HepG2 (cell line): ENCODE measurements at regions not wholly inside any gene's neighbourhood (a gene's known extent, or its start where the extent isn't known, plus 50 kb on each side); places are given as distances from the start of the nearest gene placed in this dataset.
"Not testable (repeated sequence)": the region's sequence is repeated elsewhere in the genome, so short reads cannot be mapped to it uniquely, and the experiment has no call there.

Source experiments
- ATAC-seq: fragments of 200-7000 bp; cut with Tn5 transposase; 3 replicates; pipeline ENCODE4 v1.9.1; 2020; ENCODE audit warnings: mild to moderate bottlenecking, moderate library complexity
- BruUV-seq: library from RNA; stranded (reverse); fragments of 400-500 nt; replicated peaks from 2 replicates; lab custom pipeline; 2021; lab: Mats Ljungman, UMichigan
- CTCF ChIA-PET: fragments of 300-600 bp; formaldehyde crosslinking; extraction: SDS; loops from one replicate; lab custom pipeline; 2021; ENCODE audit warnings: low total read pairs, inconsistent platforms, low intra/inter-chr PET ratio; lab: Yijun Ruan, JAX
- POLR2A ChIA-PET: fragments of 350-600 bp; sonication (Branson Sonifier 250); formaldehyde crosslinking; loops from one replicate; lab custom pipeline; 2020; ENCODE audit warnings: antibody characterized with exemption, inconsistent platforms; lab: Yijun Ruan, JAX
- DNase-seq: peaks from one replicate; pipeline ENCODE4 v3.0.0-alpha.2; 2015; ENCODE audit warnings: low spot score
- FAIRE-seq: peaks from 3 replicates; lab custom pipeline; 2011; peaks lifted over from hg19 to GRCh38; lab: Jason Lieb, UNC
- H2AFZ ChIP-seq: one replicate; pipeline ENCODE4 v1.6.1; 2011; ENCODE audit warnings: low read length, inconsistent platforms
- H3K27ac ChIP-seq: fragments of 300-600 bp; 3 replicates; pipeline ENCODE4 v1.8.0; 2011; ENCODE audit warnings: mixed run types, mild to moderate bottlenecking, mixed read lengths, low read length, inconsistent platforms; ENCODE audit not compliant: insufficient read depth; ENCODE audit errors: extremely low read length
- H3K27me3 ChIP-seq, 2 experiments: fragments of 200-600 bp in 1 of 2; 2 replicates in 1 of 2; 3 replicates in 1 of 2; pipeline versions ENCODE4 v1.6.0 to v1.8.0; 2011; ENCODE audit warnings: low read length in 2 of 2, mild to moderate bottlenecking in 2 of 2, moderate library complexity in 2 of 2, inconsistent platforms in 1 of 2; ENCODE audit not compliant: insufficient read depth in 2 of 2, control insufficient read depth in 1 of 2
- H3K36me3 ChIP-seq, 2 experiments: fragments of 200-600 bp in 1 of 2; replicated peaks in 1 of 2; 2 replicates in 1 of 2; 3 replicates in 1 of 2; pipeline versions ENCODE4 v1.5.1 to v1.8.0; 2011; ENCODE audit warnings: low read length in 2 of 2, inconsistent platforms in 1 of 2; ENCODE audit not compliant: insufficient read depth in 2 of 2, control insufficient read depth in 1 of 2
- H3K4me1 ChIP-seq: 2 replicates; pipeline ENCODE4 v1.5.1; 2012; ENCODE audit warnings: low read length, inconsistent platforms; ENCODE audit not compliant: insufficient read depth
- H3K4me2 ChIP-seq: 2 replicates; pipeline ENCODE4 v1.6.0; 2011; ENCODE audit warnings: low read depth, low read length, inconsistent platforms
- H3K4me3 ChIP-seq, 3 experiments: fragments of 200-600 bp in 1 of 3; sonication (generic), shearing (Covaris generic) in 1 of 3; replicated peaks in 1 of 3; 2 replicates each; pipeline ENCODE4 v1.5.1; 2011 to 2016; ENCODE audit warnings: low read length in 3 of 3, inconsistent platforms in 2 of 3, low read depth in 2 of 3, mild to moderate bottlenecking in 2 of 3, control low read depth in 1 of 3, mixed read lengths in 1 of 3; ENCODE audit not compliant: insufficient read depth in 1 of 3
- H3K79me2 ChIP-seq: one replicate; pipeline ENCODE4 v1.6.1; 2011; ENCODE audit warnings: low read length, inconsistent platforms; ENCODE audit not compliant: insufficient read depth
- H3K9ac ChIP-seq: 2 replicates; pipeline ENCODE4 v1.6.0; 2011; ENCODE audit warnings: mild to moderate bottlenecking, low read depth, low read length, inconsistent platforms; ENCODE audit not compliant: insufficient read depth
- H3K9me3 ChIP-seq: 2 replicates; pipeline ENCODE4 v1.5.1; 2012; ENCODE audit warnings: mild to moderate bottlenecking, low read length
- H4K20me1 ChIP-seq: 2 replicates; pipeline ENCODE4 v1.6.0; 2011; ENCODE audit warnings: inconsistent platforms, mild to moderate bottlenecking, low read length, moderate library complexity; ENCODE audit not compliant: insufficient read depth
- ARNT ChIP-seq: fragments of 450-650 bp; IDR thresholded peaks from 2 replicates; pipeline ENCODE4 v1.6.1; 2017
- DRAP1 ChIP-seq: IDR thresholded peaks from 2 replicates; pipeline ENCODE4 v1.6.1; 2016; ENCODE audit warnings: missing genetic modification reagents, missing compliant biosample characterization
- ELF1 ChIP-seq: sonication (generic); formaldehyde crosslinking; IDR thresholded peaks from 2 replicates; pipeline ENCODE4 v1.4.0; 2020; ENCODE audit warnings: missing genetic modification reagents
- FOXP1 ChIP-seq, 2 experiments: fragments of 450-650 bp in 1 of 2; IDR thresholded peaks; 2 replicates each; pipeline ENCODE4 v1.6.1; 2017 to 2018; ENCODE audit warnings: antibody characterized with exemption in 1 of 2
- GPN1 ChIP-seq: sonication (generic); formaldehyde crosslinking; IDR thresholded peaks from 2 replicates; pipeline ENCODE4 v1.5.1; 2020; ENCODE audit warnings: missing genetic modification reagents, borderline replicate concordance
- GTF3A ChIP-seq: sonication (generic); formaldehyde crosslinking; conservative IDR thresholded peaks from 2 replicates; pipeline ENCODE4 v1.4.0; 2020; ENCODE audit warnings: mild to moderate bottlenecking, missing genetic modification reagents
- HDAC6 ChIP-seq: fragments of 200-600 bp; sonication (generic); IDR thresholded peaks from 2 replicates; pipeline ENCODE4 v1.7.0; 2017; ENCODE audit warnings: mild to moderate bottlenecking, antibody characterized with exemption, low read length, low read depth
- KMT2B ChIP-seq: IDR thresholded peaks from 2 replicates; pipeline ENCODE4 v1.6.1; 2016; ENCODE audit warnings: missing genetic modification reagents, missing compliant biosample characterization
- MYNN ChIP-seq: sonication (generic); formaldehyde crosslinking; IDR thresholded peaks from 2 replicates; pipeline ENCODE4 v1.4.0; 2020; ENCODE audit warnings: mild to moderate bottlenecking, low read depth, missing genetic modification reagents
- POGK ChIP-seq: sonication (generic); formaldehyde crosslinking; conservative IDR thresholded peaks from 2 replicates; pipeline ENCODE4 v1.8.0; 2022; ENCODE audit warnings: mild to moderate bottlenecking, moderate library complexity, missing genetic modification reagents
- SYNCRIP ChIP-seq: fragments of 200-400 bp; formaldehyde crosslinking; IDR thresholded peaks from 2 replicates; pipeline ENCODE4 v1.6.1; 2018; ENCODE audit warnings: mild to moderate bottlenecking, low read depth, low read length; ENCODE audit not compliant: insufficient read depth
- TOE1 ChIP-seq: sonication (generic); formaldehyde crosslinking; IDR thresholded peaks from 2 replicates; pipeline ENCODE4 v1.4.0; 2020; ENCODE audit warnings: mild to moderate bottlenecking, missing genetic modification reagents
- ZC3H13 ChIP-seq: sonication (generic); formaldehyde crosslinking; IDR thresholded peaks from 2 replicates; pipeline ENCODE4 v1.8.1; 2023; ENCODE audit warnings: mild to moderate bottlenecking, missing genetic modification reagents, moderate library complexity
- ZNF431 ChIP-seq: sonication (generic); formaldehyde crosslinking; IDR thresholded peaks from 2 replicates; pipeline ENCODE4 v1.9.0; 2022; ENCODE audit warnings: missing genetic modification reagents, low read depth, mild to moderate bottlenecking, borderline replicate concordance
- ZNF530 ChIP-seq: sonication (generic); formaldehyde crosslinking; IDR thresholded peaks from 2 replicates; pipeline ENCODE4 v1.5.0; 2020; ENCODE audit warnings: low read depth, mild to moderate bottlenecking, missing genetic modification reagents
- WGBS: methylation state at CpG from one replicate; pipeline ENCODE4 v1.1.6; 2017; ENCODE audit warnings: low lambda C conversion rate; 5-methylcytosine and 5-hydroxymethylcytosine counted together
- in situ Hi-C: cut with HindIII; loops from 2 replicates; pipeline ENCODE4 v1.10.0; 2017; ENCODE audit warnings: low pct_unique_long_range_greater_than_20kb; ENCODE audit not compliant: extremely low pct_ligation_motif_present
- intact Hi-C: fragments of 100-400 bp; cut with micrococcal nuclease; formaldehyde crosslinking; loops from one replicate; pipeline ENCODE4 v1.10.0; 2022; ENCODE audit not compliant: unreplicated experiment

GRCh38 chr6:21946298-21946783, 350.5 kb downstream of the PRL start:
- Histone ChIP-seq H3K4me2 (no peak overlapping the region), H3K27me3 (no peaks in the 10 kb centered on the region), H2AFZ (no peak overlapping the region), H4K20me1 (no peaks in the 10 kb centered on the region), H3K9me3 (no peaks in the 10 kb centered on the region), H3K79me2 (no peaks in the 10 kb centered on the region), H3K4me1 (peaks cover 20% of the 10 kb centered on the region), H3K27ac (no peak overlapping the region), H3K9ac (no peak overlapping the region), H3K4me3 (no peak overlapping the region), H3K36me3 (no peaks in the 10 kb centered on the region)
- ChIA-PET CTCF (no interaction called here), POLR2A (no interaction called here)
- no TSS peak for BruUV-seq
- DNase-seq (no peak), ATAC-seq (no peak), FAIRE-seq (no peak)
- in situ Hi-C loops, result loop anchor here (25.0 kb wide), 1 partner anchor 1059 kb away; no protein-coding TSS in a partner anchor
- intact Hi-C loops, result no loop called here
- WGBS, result 18% methylated on average over 4 of the region's 4 CpGs
- no peak for TF ChIP-seq TOE1
- TF ChIP-seq DRAP1 (CRISPR knock-in tag), result no peak
- no peak for TF ChIP-seq HDAC6
- TF ChIP-seq FOXP1 (IDR thresholded peaks at IDR 0.05), result no peak
- TF ChIP-seq FOXP1 (CRISPR knock-in tag; IDR thresholded peaks at IDR 0.05), result no peak
- no peak for TF ChIP-seq ZNF530 (CRISPR knock-in tag)
- no peak for TF ChIP-seq ZC3H13
- no peak for TF ChIP-seq MYNN (CRISPR knock-in tag)
- TF ChIP-seq GTF3A (CRISPR knock-in tag), result no peak
- no peak for TF ChIP-seq GPN1 (CRISPR knock-in tag)
- TF ChIP-seq SYNCRIP, result no peak
- no peak for TF ChIP-seq ZNF431 (CRISPR knock-in tag)
- no peak for TF ChIP-seq ELF1 (CRISPR knock-in tag)
- no peak for TF ChIP-seq POGK
- TF ChIP-seq KMT2B (CRISPR knock-in tag), result no peak
- TF ChIP-seq ARNT, result no peak

- DNase-seq, CTCF ChIA-PET, H3K4me3 ChIP-seq, intact Hi-C loops, H2AFZ ChIP-seq, H3K9me3 ChIP-seq, H3K4me2 ChIP-seq, ATAC-seq, H3K27me3 ChIP-seq, BruUV-seq, H3K27ac ChIP-seq, FAIRE-seq, H4K20me1 ChIP-seq, POLR2A ChIA-PET, H3K36me3 ChIP-seq, H3K9ac ChIP-seq, H3K79me2 ChIP-seq: not testable (repeated sequence)
- in situ Hi-C loops, result loop anchor here (25.0 kb wide), 1 partner anchor 1060 kb away; no protein-coding TSS in a partner anchor
- WGBS, result 44% methylated on average over 3 of the region's 3 CpGs
- H3K4me1 ChIP-seq, result peaks cover 26% of the 10 kb centered on the region
Measured at GRCh38 chr6:21947227-21947626, 349.6 kb downstream of the PRL start.
